ENCODE measurements at regions not wholly inside any gene's neighbourhood (a gene's known extent, or its start where the extent isn't known, plus 50 kb on each side); places are given as distances from the start of the nearest gene placed in this dataset.

- no peak overlapping the region for H3K27ac ChIP-seq
- no peak for DNase-seq (ENCODE audit: low spot score)
- no peak overlapping the region for H3K4me3 ChIP-seq
- TF ChIP-seq, protein P1, sequence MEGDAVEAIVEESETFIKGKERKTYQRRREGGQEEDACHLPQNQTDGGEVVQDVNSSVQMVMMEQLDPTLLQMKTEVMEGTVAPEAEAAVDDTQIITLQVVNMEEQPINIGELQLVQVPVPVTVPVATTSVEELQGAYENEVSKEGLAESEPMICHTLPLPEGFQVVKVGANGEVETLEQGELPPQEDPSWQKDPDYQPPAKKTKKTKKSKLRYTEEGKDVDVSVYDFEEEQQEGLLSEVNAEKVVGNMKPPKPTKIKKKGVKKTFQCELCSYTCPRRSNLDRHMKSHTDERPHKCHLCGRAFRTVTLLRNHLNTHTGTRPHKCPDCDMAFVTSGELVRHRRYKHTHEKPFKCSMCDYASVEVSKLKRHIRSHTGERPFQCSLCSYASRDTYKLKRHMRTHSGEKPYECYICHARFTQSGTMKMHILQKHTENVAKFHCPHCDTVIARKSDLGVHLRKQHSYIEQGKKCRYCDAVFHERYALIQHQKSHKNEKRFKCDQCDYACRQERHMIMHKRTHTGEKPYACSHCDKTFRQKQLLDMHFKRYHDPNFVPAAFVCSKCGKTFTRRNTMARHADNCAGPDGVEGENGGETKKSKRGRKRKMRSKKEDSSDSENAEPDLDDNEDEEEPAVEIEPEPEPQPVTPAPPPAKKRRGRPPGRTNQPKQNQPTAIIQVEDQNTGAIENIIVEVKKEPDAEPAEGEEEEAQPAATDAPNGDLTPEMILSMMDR (IDR thresholded peaks at IDR 0.05) = no peak
Observed at GRCh38 chr2:219967247-219968245, 340.1 kb downstream of the SLC4A3 start.

DNA sequence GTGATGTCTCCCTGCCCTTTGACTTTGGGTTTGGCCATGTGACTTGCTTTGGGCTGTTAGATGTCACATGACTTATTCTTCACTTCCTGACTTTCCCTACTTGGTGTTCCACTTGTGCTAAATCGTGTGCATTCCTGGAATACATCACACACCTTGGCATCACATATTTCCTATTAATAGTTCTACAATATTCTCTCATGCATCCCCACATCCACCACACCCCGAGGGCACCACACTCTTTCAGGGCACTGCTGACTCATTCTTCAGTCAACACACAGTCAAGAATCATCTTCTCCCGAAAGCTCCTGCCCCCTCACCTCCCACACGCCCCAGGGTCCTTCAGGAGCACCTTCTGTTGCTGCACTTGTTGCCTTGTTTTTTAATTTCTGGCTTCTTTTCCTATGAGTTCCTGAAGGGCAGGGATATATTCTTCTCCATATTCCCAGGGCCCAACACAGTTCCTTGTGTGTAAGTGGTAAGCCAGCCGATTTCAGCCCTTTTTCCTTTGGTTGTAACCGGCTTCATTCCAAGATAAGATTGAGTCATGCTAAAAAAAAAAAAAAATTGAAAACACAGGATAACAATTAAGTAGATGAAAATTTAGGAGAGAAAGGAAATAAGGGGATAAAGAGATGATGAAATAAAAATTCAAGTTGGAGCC lies 341.4 kb downstream of the SLC4A3 start:
- no peak overlapping the region for H3K4me3 ChIP-seq
- TF ChIP-seq, protein P1 (IDR thresholded peaks at IDR 0.05) = no peak
- no peak overlapping the region for H3K27ac ChIP-seq
- no peak for DNase-seq (ENCODE audit: low spot score)

DNA sequence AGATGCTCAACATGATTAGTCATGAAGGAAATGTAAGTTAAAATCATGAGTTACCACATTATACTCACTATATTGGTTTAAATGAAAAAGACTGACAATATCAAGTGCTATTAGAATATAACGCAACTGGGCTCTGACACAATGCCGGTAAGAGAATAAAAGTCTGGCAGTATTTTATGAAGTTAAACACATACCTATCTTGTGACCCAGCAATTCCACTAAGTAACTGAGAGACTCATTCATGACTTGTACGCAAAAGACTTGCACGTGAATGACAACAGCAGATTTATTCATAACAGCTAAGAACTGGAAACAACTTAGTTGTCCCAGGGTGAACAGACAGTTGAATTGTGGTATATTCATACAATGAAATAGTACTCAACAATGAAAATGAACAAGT lies 342.1 kb downstream of the SLC4A3 start:
- no peak overlapping the region for H3K4me3 ChIP-seq
- TF ChIP-seq, protein P1 (IDR thresholded peaks at IDR 0.05) = no peak
- no peak overlapping the region for H3K27ac ChIP-seq
- DNase-seq (ENCODE audit: low spot score) = no peak

DNA sequence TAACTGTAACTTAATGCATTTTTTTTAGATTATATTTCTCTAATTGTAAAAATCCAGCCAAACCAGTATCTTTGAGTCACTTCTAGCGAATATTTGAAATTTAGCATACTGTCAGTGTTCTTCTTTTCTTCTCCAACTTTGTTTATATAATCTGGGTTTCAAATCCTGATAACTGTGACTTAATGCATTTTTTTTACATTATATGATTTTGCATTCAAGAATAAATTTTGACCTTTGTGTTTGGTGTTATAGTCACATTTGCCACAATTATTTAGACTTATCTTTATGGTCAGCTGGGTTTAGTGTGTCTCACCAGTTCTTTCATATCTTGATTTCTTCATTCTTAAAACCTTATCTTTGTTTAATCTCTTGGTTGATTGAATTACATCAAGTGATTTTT lies 345.7 kb downstream of the SLC4A3 start:
- Histone ChIP-seq H3K4me3 (no peak overlapping the region), H3K27ac (no peak overlapping the region)
- DNase-seq (ENCODE audit: low spot score) = no peak
- TF ChIP-seq, protein P1 (IDR thresholded peaks at IDR 0.05) = no peak

DNA sequence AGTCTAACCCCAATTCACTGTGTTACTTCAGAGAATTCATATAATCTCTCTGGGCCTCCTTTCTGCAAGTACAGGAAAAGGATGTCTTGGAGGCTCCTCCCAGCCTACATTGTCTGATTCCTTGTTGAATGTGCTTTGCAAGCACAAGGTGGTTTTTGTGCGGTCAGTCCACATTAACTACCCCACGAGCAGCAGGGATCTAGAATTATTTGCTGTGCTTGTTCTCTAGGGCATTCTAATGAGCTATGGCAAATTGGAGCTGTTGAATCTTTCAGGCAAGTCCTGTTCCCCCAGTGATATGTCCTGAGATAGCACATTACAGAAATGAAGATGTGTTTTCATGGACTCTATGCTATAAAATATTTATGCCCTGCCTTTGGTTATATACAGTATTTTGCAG lies 349.4 kb downstream of the SLC4A3 start:
- Histone ChIP-seq H3K27ac (no peak overlapping the region), H3K4me3 (no peak overlapping the region)
- DNase-seq (ENCODE audit: low spot score) = no peak
- TF ChIP-seq, protein P1 (IDR thresholded peaks at IDR 0.05) = no peak

DNA sequence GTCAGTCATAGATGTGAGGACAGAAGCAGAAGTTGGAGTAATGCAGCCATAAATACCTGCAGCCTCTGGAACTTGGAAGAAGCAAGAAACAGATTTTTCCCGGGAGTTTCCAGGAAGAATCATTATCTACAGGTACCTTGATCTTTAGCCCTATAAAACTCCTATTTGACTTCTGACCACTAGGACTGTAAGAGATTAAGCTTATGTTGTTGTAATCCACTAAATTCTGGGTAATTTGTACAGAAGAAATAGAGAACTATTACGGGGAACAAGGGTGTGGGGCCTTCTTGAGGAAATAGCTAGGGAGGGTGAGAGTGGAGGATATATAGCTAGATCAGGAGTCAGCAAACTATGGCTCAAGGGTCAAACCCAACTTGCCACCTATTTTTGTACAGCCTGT lies 353.2 kb downstream of the SLC4A3 start:
- TF ChIP-seq, protein P1 (IDR thresholded peaks at IDR 0.05) = no peak
- Histone ChIP-seq H3K4me3 (no peak overlapping the region), H3K27ac (no peak overlapping the region)
- DNase-seq (ENCODE audit: low spot score) = no peak
